ENCODE measurements at regions not wholly inside any gene's neighbourhood (a gene's known extent, or its start where the extent isn't known, plus 50 kb on each side); places are given as distances from the start of the nearest gene placed in this dataset.

DNA sequence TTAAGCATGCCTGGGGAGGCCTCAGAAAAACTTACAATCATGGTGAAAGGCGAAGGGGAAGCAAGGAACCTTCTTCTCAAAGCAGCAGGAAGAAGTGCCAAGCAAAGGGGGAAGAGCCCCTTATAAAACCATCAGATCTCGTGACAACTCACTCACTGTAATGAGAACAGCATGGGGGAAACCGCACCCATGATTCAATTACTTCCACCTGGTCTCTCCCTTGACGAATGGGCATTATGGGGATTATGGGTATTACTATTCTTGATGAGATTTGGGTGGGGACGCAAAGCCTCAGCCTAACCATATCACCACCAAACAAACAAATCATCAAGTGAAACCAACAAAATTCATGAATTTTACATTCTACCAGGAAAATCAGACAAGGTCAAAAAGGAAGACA, 76.7 kb upstream of the TAB3 start:
- H3K9me3 Mint-ChIP-seq: peaks cover 11% of the 10 kb centered on the region
- no peak overlapping the region for H3K27ac Mint-ChIP-seq (ENCODE audit: unreplicated experiment)
- no peaks in the 10 kb centered on the region for H3K27me3 Mint-ChIP-seq (ENCODE audit: low read depth)
- no peak overlapping the region for H3K4me3 Mint-ChIP-seq
- no peaks in the 10 kb centered on the region for H3K4me1 Mint-ChIP-seq
- H3K36me3 Mint-ChIP-seq (ENCODE audit: low read depth): no peaks in the 10 kb centered on the region
- TF ChIP-seq, protein P1, sequence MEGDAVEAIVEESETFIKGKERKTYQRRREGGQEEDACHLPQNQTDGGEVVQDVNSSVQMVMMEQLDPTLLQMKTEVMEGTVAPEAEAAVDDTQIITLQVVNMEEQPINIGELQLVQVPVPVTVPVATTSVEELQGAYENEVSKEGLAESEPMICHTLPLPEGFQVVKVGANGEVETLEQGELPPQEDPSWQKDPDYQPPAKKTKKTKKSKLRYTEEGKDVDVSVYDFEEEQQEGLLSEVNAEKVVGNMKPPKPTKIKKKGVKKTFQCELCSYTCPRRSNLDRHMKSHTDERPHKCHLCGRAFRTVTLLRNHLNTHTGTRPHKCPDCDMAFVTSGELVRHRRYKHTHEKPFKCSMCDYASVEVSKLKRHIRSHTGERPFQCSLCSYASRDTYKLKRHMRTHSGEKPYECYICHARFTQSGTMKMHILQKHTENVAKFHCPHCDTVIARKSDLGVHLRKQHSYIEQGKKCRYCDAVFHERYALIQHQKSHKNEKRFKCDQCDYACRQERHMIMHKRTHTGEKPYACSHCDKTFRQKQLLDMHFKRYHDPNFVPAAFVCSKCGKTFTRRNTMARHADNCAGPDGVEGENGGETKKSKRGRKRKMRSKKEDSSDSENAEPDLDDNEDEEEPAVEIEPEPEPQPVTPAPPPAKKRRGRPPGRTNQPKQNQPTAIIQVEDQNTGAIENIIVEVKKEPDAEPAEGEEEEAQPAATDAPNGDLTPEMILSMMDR (conservative IDR thresholded peaks at IDR 0.05): no peak
- DNase-seq (ENCODE audit: low read depth, low spot score): no peak

DNA sequence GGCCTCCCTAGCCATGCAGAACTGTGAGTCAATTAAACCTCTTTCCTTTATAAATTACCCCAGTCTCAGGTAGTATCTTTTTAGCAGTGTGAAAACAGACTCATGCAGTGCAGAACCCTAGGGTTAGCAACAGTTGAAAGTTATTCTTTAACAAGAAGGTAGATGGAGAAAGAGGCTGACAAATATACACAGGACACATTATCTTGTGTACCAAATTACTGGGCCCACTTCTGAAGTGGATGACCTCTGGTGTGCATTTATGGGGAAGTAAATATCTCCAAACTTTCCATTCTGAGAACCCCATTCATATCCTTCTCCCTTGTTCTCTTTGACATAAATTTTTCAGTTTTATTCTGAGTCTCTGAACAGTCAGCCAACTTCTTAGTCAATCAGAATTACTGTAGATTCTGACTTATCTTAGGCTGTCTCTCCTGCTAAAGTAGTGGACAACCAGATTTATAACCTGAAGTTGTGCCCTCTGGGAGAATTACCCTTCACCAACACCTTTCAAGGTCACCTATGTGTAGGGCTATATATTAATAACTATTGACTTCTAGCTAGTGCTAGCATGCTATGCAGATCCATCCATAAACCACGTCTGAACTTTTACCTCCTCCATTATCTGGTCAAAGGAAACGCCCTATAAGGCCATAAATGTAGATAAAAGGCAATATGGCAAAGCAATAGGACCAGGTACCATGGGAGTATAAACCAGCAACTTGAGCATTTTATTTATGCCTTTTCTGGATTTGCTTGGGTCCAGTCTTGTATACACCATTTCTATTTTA, 72.5 kb upstream of the TAB3 start:
- Mint-ChIP-seq H3K27me3 (ENCODE audit: low read depth) (no peaks in the 10 kb centered on the region), H3K9me3 (peaks cover 14% of the 10 kb centered on the region), H3K27ac (ENCODE audit: unreplicated experiment) (no peak overlapping the region), H3K4me1 (no peaks in the 10 kb centered on the region), H3K4me3 (no peak overlapping the region), H3K36me3 (ENCODE audit: low read depth) (peaks cover 2% of the 10 kb centered on the region)
- DNase-seq (ENCODE audit: low read depth, low spot score): no peak
- TF ChIP-seq, protein P1 (conservative IDR thresholded peaks at IDR 0.05): no peak

- peaks cover 7% of the 10 kb centered on the region for H3K9me3 Mint-ChIP-seq
- no peak overlapping the region for H3K4me3 Mint-ChIP-seq
- no peaks in the 10 kb centered on the region for H3K27me3 Mint-ChIP-seq (ENCODE audit: low read depth)
- no peak overlapping the region for H3K27ac Mint-ChIP-seq (ENCODE audit: unreplicated experiment)
- peaks cover 2% of the 10 kb centered on the region for H3K36me3 Mint-ChIP-seq (ENCODE audit: low read depth)
- TF ChIP-seq, protein P1 (conservative IDR thresholded peaks at IDR 0.05): no peak
- no peak for DNase-seq (ENCODE audit: low read depth, low spot score)
- H3K4me1 Mint-ChIP-seq: no peaks in the 10 kb centered on the region
Measured at GRCh38 chrX:30957753-30958152, 68.7 kb upstream of the TAB3 start.

GRCh38 chrX:30955687-30956086, 66.6 kb upstream of the TAB3 start:
- H3K36me3 Mint-ChIP-seq (ENCODE audit: low read depth): peaks cover 2% of the 10 kb centered on the region
- no peak overlapping the region for H3K4me3 Mint-ChIP-seq
- no peaks in the 10 kb centered on the region for H3K4me1 Mint-ChIP-seq
- no peak overlapping the region for H3K27ac Mint-ChIP-seq (ENCODE audit: unreplicated experiment)
- TF ChIP-seq, protein P1 (conservative IDR thresholded peaks at IDR 0.05): no peak
- no peaks in the 10 kb centered on the region for H3K27me3 Mint-ChIP-seq (ENCODE audit: low read depth)
- H3K9me3 Mint-ChIP-seq: peaks cover 10% of the 10 kb centered on the region
- DNase-seq (ENCODE audit: low read depth, low spot score): no peak

DNA sequence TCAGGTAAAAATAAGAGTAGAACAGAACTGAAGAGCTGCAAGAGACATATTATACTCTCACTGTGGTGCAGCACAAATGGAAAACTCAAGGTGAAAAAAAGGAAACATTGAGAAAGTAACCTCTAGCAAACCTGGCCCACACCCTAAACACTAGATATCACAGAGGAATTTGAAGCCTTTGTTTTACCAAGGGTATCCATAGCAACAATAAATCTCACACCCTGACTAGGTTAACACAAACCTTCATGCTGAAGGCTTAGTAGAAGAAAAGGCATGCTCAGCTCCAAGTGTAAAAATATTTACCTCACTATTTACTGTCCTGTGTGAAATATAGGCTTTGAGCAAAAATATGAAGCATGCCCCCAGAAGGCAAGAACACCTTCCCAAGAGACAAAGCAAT, 61.9 kb upstream of the TAB3 start:
- H3K36me3 Mint-ChIP-seq (ENCODE audit: low read depth): no peaks in the 10 kb centered on the region

More for the DNA sequence above, 61.9 kb upstream of the TAB3 start:
- H3K9me3 Mint-ChIP-seq: peaks cover 7% of the 10 kb centered on the region
- TF ChIP-seq, protein P1 (conservative IDR thresholded peaks at IDR 0.05): no peak
- DNase-seq (ENCODE audit: low read depth, low spot score): no peak
- no peak overlapping the region for H3K27ac Mint-ChIP-seq (ENCODE audit: unreplicated experiment)
- H3K27me3 Mint-ChIP-seq (ENCODE audit: low read depth): no peaks in the 10 kb centered on the region
- no peak overlapping the region for H3K4me3 Mint-ChIP-seq
- H3K4me1 Mint-ChIP-seq: no peaks in the 10 kb centered on the region

Data from neural crest cell (in vitro differentiated cells).